Breast epithelium (tissue), 3 donors: ENCODE measurements at regions not wholly inside any gene's neighbourhood (a gene's known extent, or its start where the extent isn't known, plus 50 kb on each side); places are given as distances from the start of the nearest gene placed in this dataset.

ENCODE experiments used
- CTCF ChIP-seq, 3 donors: fragments of 450-650 bp; IDR thresholded peaks; one replicate each; pipeline ENCODE4 v1.5.1; 2016 to 2017; ENCODE audit warnings: antibody characterized with exemption in 3 of 3, mild to moderate bottlenecking in 3 of 3, moderate library complexity in 3 of 3
- POLR2A ChIP-seq: fragments of 450-650 bp; IDR thresholded peaks from one replicate; pipeline ENCODE4 v1.6.1; 2016; ENCODE audit warnings: antibody characterized with exemption, mild to moderate bottlenecking, moderate library complexity
- POLR2AphosphoS5 ChIP-seq, 3 donors: sonication (generic); formaldehyde crosslinking; IDR thresholded peaks; one replicate each; pipeline ENCODE4 v1.6.1; 2017; ENCODE audit warnings: antibody characterized with exemption in 3 of 3

DNA sequence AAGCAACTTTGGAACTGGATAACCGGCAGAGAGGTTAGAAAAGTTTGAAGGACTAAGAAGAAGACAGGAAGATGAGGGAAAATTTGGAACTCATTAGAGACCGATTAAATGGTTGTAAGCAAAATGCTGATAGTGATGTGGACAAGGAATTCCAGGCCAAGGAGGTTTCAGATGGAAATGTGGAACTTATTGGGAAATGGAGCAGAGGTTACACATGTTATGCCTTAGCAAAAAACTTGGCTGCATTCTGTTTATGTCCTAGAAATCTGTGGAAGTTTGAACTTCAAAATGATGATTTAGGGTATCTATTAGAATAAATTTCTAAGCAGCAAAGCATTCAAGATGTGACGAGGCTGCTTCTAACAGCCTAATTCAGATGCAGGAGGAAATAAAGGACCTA lies 675.1 kb upstream of the SYT4 start:
- TF ChIP-seq CTCF (IDR thresholded peaks at IDR 0.05) (no peak), POLR2A (no peak), POLR2AphosphoS5 (IDR thresholded peaks at IDR 0.05) (no peak)
